Motor neuron (in vitro differentiated cells): ENCODE measurements at regions not wholly inside any gene's neighbourhood (a gene's known extent, or its start where the extent isn't known, plus 50 kb on each side); places are given as distances from the start of the nearest gene placed in this dataset.

ENCODE experiments used
- ATAC-seq, 8 experiments: fragments of 200-7000 bp; cut with Tn5 transposase; replicated peaks in 6 of 8; 2 replicates each; pipeline ENCODE4 v1.8.0; 2021; ENCODE audit warnings: mild to moderate bottlenecking in 8 of 8, moderate library complexity in 8 of 8
- H3K27ac ChIP-seq, 2 donors: fragments of 250-450 bp; sonication (Bioruptor Pico); 2 replicates each; pipeline ENCODE4 v1.9.0; 2021; ENCODE audit warnings: antibody characterized with exemption in 2 of 2, mild to moderate bottlenecking in 2 of 2, moderate library complexity in 1 of 2
- H3K4me1 ChIP-seq, 2 donors: fragments of 250-450 bp; sonication (Bioruptor Pico); replicated peaks in 1 of 2; 2 replicates each; pipeline ENCODE4 v1.6.1; 2021; ENCODE audit warnings: antibody characterized with exemption in 2 of 2, mild to moderate bottlenecking in 2 of 2, moderate library complexity in 1 of 2
- H3K4me3 ChIP-seq, 5 donors: fragments of 250-450 bp; sonication (Bioruptor Pico); 2 replicates each; pipeline ENCODE4 v1.9.0; 2021; ENCODE audit warnings: antibody characterized with exemption in 5 of 5, mild to moderate bottlenecking in 5 of 5, moderate library complexity in 4 of 5
- WGBS, 10 experiments: fragments of 450-650 bp; shearing (Covaris generic); methylation state at CpG; one replicate each; pipeline ENCODE4 v1.0.0; 2022; 5-methylcytosine and 5-hydroxymethylcytosine counted together
- in situ Hi-C, 9 experiments: fragments of 400-800 bp; cut with MboI; loops; one replicate each; pipeline ENCODE4 v1.15.0; 2021; ENCODE audit warnings: low sequenced_read_pairs in 9 of 9, low pct_unique_long_range_greater_than_20kb in 2 of 9; ENCODE audit not compliant: unreplicated experiment in 9 of 9

DNA sequence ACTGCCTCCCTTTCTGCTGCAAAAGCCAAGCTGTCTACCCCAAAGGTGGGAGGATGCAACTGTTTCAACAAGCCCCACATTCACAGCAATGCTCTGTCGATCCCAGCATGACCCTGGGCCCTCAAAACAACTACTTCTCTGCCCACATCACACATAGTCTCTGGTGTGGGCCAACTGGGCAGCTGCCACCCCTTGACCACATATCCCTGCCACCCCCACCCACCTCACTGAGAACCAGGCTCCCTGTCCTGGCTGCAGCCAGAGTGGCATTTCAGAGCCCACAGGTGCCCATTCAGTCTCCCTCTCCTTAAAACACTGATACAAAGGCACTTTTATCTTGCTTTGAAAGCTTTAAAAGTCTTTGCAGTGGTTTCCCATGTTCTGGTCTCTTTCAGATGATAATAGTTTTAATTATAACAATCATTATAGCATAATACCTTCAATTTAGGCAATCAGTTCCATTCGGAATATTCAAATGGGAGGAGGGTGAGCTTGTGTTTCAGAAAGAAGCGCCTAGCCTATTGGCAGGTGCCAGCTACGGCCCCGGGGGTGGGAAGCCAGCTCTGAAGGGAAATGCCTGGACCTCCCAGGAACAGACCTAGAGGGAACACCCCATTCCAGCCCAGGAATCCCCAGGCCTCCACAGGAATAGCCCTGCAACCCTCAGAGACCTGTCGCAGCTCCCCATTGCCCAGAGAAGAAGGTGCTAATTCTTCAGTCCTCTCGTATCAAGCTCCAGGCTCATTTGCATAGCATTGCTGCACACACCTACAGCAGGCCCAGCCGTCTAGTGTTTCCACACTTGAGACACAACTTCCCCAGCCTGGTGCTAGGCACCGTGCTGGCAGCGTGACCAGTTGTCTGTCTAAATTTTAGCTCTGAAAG, 90.8 kb downstream of the C5orf15 start:
- Histone ChIP-seq H3K27ac (no peak overlapping the region), H3K4me3 (no peak overlapping the region), H3K4me1 (peaks cover 19 to 22% of the 10 kb centered on the region in 2 donors)
- WGBS, 10 experiments = 14 to 100% (median 68%) methylated on average over 1 to 5 of the region's 10 CpGs; no CpG with 5 or more reads in 3 of the 10 experiments
- in situ Hi-C loops = no loop called here
- ATAC-seq = peak in 3 of 8 experiments; percentile 24 to 61 (median 48)

DNA sequence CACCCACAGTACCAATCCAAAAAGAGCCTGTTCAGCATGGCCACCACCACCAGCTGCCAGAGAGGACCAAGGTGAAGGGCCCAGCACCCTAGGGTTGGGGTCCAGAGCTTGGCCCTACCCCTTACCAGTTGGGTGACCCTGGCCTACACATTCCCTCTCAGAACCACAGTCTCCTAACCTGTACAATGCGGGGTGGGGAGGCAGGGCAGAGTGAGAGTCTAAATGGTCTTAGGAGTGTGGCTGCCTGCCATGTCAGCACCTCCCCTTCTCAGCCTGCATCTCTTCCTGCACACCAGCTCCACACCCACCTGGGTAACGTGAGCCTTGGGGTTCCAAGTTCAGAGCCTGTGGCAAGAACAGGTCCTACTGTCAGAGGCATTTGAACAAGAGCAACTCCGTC, 92.2 kb downstream of the C5orf15 start:
- WGBS, 10 experiments = 20 to 100% (median 75%) methylated on average over 1 to 3 of the region's 3 CpGs; no CpG with 5 or more reads in 5 of the 10 experiments
- peaks cover 8% of the 10 kb centered on the region in 2 donors for H3K4me1 ChIP-seq
- no peak for ATAC-seq
- in situ Hi-C loops = no loop called here
- no peak overlapping the region for H3K4me3 ChIP-seq
- no peak overlapping the region for H3K27ac ChIP-seq

DNA sequence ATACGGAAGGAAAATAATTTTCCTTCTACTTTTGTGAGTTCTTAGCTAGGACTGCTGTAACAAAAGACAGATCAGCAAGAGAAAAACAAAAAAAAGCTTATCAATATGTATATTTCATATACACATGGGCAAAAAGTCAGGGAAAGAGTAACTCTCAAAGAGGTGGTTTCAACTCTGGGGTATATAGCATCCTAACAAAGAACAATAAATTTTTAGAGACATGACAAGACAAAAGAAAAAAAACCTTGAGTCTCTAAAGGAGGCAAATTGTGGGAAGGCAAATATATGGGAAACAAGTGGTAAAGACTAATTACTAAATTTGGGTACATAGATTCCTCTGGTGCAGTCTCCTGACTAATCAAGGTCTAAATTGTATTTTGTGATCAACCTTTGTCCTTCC, 93.2 kb downstream of the C5orf15 start:
- Histone ChIP-seq H3K27ac (no peak overlapping the region), H3K4me3 (no peak overlapping the region), H3K4me1 (peaks cover 5% of the 10 kb centered on the region in 2 donors)
- in situ Hi-C loops = no loop called here
- WGBS, 10 experiments = 20 to 100% (median 84%) methylated on average over 1 of the region's 1 CpG
- no peak for ATAC-seq

DNA sequence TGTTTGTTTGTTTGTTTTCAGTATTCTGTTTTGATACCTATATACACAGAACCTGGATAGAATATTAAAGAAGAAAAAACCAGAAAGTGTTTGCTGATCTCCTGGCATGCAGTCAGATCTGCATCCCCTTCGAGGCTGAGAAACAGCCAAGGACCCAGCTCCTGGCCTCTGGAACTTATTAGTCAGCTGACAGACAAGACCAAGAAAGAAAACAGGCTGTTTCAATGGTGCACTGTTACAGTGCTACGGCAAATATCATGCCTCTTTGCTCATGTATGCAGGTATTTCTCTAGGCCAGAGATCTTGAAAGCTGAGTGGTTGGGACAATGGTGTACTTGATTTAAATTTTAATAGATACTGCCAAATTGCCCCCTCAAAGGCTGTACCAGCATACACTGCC, 95.0 kb downstream of the C5orf15 start:
- Histone ChIP-seq H3K4me3 (no peak overlapping the region), H3K27ac (no peak overlapping the region), H3K4me1 (peaks cover 10 to 22% of the 10 kb centered on the region in 2 donors)
- in situ Hi-C loops = loop anchor here in 1 of 9 experiments (25.0 kb wide), 1 partner anchor 311 kb away; no protein-coding TSS in a partner anchor
- no peak for ATAC-seq
- WGBS, 10 experiments = 20 to 100% (median 53%) methylated on average over 1 to 2 of the region's 2 CpGs; no CpG with 5 or more reads in 4 of the 10 experiments

DNA sequence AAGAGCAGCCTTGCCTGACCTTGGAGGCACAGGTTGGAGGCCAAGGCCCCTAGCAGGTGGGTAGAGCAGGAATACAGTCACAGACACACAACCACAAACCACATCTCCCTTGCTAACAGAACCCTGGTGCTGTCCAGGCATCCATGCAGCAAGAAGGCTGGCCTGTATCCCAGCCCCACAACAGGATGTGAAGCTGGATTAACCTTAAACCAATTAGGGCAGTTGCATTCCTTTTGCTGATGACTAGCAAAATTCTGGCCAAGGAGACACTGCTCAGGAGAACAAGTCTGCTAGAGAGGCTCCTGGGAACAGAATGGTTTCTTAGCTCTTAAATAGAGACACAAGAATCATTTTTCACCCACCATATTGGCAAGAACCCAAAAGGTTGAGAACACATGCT, 97.8 kb downstream of the C5orf15 start:
- H3K27ac ChIP-seq = peak overlapping the region in 1 of 2 donors; percentile 63
- H3K4me1 ChIP-seq = peaks cover 10 to 23% of the 10 kb centered on the region in 2 donors
- no peak for ATAC-seq
- H3K4me3 ChIP-seq = no peak overlapping the region
- in situ Hi-C loops = loop anchor here in 1 of 9 experiments (25.0 kb wide), 1 partner anchor 308 kb away; no protein-coding TSS in a partner anchor

DNA sequence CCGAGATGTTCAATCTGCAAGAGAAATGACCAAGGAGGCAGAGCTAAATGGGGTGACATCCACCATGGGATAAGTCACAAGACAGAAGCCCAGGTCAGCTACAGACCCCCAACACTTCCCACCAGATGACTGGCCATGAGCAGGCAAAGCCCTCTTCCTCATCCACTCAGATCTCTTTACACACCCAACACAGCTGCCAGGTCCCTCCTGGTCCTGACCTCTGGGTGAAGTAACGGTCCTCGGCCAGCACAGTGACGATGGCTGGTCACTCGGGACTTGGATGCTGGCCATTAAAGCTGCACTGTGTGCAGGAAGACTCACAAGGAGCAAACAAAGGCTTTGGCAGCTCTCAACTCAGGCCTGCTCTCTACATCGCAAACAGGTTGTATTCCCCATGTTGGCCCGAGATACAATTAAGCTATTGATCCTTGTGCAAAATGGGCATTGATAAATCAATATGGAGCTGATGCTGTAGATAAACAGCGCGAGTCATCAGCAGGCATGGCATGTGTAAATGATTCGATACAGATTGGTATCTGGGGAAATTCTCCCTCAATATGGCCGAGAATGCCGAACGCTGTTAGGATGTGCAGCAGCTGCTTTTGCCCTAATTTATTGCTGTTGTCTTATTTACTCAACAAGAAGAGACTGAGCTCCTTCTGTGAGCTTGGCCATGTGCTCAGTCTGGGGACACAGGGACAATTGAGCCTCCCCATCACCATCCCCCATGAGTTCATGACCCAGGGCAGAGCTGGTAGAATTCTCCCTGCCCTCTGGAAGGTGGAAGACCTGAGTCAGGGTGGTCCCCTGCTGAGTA, 98.7 kb downstream of the C5orf15 start:
- peak; percentile 15 to 72 (median 62) for ATAC-seq
- Histone ChIP-seq H3K4me3 (no peak overlapping the region), H3K4me1 (peaks cover 10 to 23% of the 10 kb centered on the region in 2 donors), H3K27ac (peak overlapping the region; percentile 58 to 63)
- in situ Hi-C loops = loop anchor here in 1 of 9 experiments (10.0 to 25.0 kb wide), 2 partner anchors 307 to 445 kb away; no protein-coding TSS in a partner anchor
- WGBS, 10 experiments = 39 to 81% (median 52%) methylated on average over 1 to 12 of the region's 13 CpGs; no CpG with 5 or more reads in 2 of the 10 experiments

DNA sequence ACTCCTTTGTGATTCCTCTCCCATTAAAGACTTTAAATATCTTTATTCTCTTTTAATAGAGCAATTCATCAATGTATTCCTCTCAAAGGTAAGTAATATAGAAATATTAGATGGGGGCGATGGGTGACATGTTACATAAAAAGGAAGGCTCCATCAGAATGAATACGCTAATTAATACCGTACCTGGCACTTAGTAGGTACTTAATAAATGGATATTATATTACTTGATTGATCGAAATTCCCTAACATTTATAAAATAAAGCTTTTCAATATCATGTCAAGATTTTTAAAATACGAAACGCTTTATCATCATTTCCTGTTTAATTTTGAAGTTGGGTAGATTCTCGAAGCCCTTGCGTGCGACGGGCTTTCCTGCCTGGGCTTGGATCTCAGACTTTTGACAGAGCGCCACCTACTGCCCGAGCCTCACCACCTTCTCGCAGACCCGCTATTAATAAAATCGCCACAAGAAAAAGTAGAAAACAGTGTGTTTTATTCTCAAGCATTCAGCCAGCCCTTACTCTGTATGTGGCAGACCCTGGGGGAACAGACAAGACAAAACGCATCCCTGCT, 99.4 kb downstream of the C5orf15 start:
- ATAC-seq = peak; percentile 72 to 88 (median 74)
- peak overlapping the region; percentile 58 to 63 for H3K27ac ChIP-seq
- peaks cover 10 to 23% of the 10 kb centered on the region in 2 donors for H3K4me1 ChIP-seq
- 10 to 61% (median 18%) methylated on average over 3 to 16 of the region's 16 CpGs for WGBS, 10 experiments
- in situ Hi-C loops = loop anchor here in 1 of 9 experiments (10.0 to 25.0 kb wide), 2 partner anchors 307 to 444 kb away; no protein-coding TSS in a partner anchor
- no peak overlapping the region for H3K4me3 ChIP-seq

DNA sequence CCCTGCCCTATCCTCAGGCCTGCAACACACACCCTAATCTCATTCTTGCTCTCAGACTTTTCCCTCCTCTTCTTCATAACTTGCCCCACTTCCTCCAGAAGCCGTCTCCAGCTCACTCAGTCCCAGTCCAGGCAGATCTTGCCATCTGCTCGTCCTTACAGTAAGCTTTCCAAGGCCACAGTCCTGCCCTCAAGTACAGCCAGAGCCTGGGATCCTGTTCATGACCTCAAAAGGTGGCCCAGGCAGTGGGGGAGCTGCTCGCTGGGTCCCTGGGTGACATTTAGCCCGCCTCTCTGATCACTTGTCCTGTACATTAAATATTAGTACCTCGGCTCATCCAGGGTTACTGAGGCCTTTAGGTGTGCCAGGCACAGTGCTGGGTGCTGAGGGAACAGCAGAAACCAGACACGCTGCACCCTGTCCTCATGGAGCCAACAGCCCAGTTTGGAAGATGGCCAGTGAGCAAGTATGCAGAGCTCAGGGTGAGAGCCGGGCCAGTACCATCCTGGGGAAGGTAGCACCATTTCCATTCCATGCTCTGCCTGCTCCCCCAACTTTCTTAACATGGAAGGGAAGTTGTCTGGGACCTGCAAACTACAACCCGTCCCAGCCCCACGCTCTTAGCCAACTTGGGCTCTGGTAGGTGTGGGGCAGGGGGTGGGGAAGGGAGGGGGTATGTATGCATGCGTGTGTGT, 100.4 kb downstream of the C5orf15 start:
- H3K4me3 ChIP-seq = no peak overlapping the region
- in situ Hi-C loops = loop anchor here in 1 of 9 experiments (10.0 to 25.0 kb wide), 2 partner anchors 306 to 443 kb away; no protein-coding TSS in a partner anchor
- WGBS, 10 experiments = 7 to 100% (median 90%) methylated on average over 1 to 3 of the region's 10 CpGs; no CpG with 5 or more reads in 4 of the 10 experiments
- ATAC-seq = no peak
- peaks cover 10 to 23% of the 10 kb centered on the region in 2 donors for H3K4me1 ChIP-seq
- H3K27ac ChIP-seq = no peak overlapping the region

DNA sequence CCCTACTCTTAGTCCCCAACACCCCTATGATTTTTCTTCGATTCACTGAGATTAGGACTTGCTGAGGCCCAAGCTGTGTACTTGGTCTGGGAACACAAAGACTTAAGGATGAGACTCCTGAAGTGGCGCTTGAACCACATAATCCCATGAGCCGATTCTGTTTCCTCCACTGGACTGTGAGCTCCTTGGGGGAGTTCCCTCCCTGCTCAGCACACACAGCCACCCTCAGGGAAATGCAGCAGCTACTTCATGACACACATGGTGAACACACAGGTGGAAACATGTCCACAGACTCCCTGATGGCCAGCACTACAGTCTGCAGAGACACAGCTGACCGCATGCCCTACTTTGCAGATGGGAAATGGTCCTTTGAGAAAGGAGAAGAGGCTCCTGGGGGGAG, 101.1 kb downstream of the C5orf15 start:
- ATAC-seq = no peak
- H3K4me3 ChIP-seq = no peak overlapping the region
- WGBS, 10 experiments = 40 to 100% (median 68%) methylated on average over 1 to 4 of the region's 4 CpGs; no CpG with 5 or more reads in 1 of the 10 experiments
- in situ Hi-C loops = loop anchor here in 1 of 9 experiments (10.0 to 25.0 kb wide), 2 partner anchors 305 to 443 kb away; no protein-coding TSS in a partner anchor
- H3K27ac ChIP-seq = no peak overlapping the region
- peaks cover 10 to 23% of the 10 kb centered on the region in 2 donors for H3K4me1 ChIP-seq

DNA sequence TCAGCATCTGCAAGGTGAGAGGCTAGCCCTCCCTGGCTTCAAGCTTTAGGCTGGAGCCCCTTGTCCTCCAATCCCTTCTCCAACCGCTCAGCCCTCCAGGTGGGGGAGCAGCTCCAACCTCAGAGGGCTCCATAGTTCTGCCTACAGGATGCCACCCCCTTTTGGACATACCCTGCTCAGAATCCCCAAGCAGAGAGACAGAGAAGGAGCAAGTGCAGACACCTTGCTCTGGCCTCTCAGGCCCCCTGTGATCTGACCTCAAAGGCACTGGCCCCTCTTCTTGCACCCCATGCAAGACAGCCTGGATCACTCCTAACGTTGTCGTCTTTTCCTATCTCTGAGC, 101.6 kb downstream of the C5orf15 start:
- WGBS, 10 experiments = 62 to 92% (median 83%) methylated on average over 2 to 3 of the region's 3 CpGs; no CpG with 5 or more reads in 6 of the 10 experiments
- H3K27ac ChIP-seq = no peak overlapping the region
- no peak for ATAC-seq
- in situ Hi-C loops = loop anchor here in 1 of 9 experiments (10.0 to 25.0 kb wide), 2 partner anchors 305 to 442 kb away; no protein-coding TSS in a partner anchor
- peaks cover 10 to 23% of the 10 kb centered on the region in 2 donors for H3K4me1 ChIP-seq
- H3K4me3 ChIP-seq = no peak overlapping the region

DNA sequence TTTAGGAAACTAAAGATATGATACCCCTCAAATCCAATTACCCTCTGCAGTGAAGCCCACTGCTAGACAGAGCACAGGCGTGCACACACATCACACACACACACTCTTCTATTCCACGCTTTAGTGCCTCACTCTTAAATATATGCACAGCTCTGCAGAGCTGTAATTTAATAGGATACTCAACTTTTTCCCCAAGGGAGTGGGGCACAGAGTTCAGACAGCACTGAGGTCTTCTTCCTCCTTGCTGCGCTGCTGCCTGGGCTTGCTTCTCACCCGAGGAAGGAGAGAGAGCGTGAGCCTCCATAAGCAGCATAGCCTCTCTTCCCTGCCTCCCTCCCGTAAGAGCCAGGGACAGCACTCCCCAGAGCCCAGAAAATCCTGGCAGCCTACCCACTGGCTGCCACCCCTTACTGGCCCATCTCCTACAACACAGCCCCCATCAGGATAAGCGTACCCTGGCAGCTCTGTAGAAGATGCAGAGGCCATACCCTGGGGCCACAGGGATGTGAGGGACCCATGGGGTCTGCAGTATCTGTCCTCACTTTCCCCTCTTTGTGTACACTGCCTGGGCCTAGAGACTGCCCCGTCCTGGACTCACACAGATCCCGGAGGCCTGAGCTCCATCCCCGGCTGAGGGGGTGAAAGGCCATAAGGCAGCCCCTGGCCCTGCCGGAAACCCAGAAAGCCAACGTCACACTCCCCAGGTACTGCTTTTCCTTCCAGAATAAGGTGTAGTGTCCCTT, 102.1 kb downstream of the C5orf15 start:
- in situ Hi-C loops = loop anchor here in 1 of 9 experiments (10.0 to 25.0 kb wide), 2 partner anchors 304 to 442 kb away; no protein-coding TSS in a partner anchor
- ATAC-seq = no peak
- WGBS, 10 experiments = 57 to 100% (median 90%) methylated on average over 1 to 7 of the region's 12 CpGs; no CpG with 5 or more reads in 4 of the 10 experiments
- Histone ChIP-seq H3K27ac (no peak overlapping the region), H3K4me1 (peaks cover 10 to 23% of the 10 kb centered on the region in 2 donors), H3K4me3 (no peak overlapping the region)
